ENCODE measurements at regions not wholly inside any gene's neighbourhood (a gene's known extent, or its start where the extent isn't known, plus 50 kb on each side); places are given as distances from the start of the nearest gene placed in this dataset.

DNA sequence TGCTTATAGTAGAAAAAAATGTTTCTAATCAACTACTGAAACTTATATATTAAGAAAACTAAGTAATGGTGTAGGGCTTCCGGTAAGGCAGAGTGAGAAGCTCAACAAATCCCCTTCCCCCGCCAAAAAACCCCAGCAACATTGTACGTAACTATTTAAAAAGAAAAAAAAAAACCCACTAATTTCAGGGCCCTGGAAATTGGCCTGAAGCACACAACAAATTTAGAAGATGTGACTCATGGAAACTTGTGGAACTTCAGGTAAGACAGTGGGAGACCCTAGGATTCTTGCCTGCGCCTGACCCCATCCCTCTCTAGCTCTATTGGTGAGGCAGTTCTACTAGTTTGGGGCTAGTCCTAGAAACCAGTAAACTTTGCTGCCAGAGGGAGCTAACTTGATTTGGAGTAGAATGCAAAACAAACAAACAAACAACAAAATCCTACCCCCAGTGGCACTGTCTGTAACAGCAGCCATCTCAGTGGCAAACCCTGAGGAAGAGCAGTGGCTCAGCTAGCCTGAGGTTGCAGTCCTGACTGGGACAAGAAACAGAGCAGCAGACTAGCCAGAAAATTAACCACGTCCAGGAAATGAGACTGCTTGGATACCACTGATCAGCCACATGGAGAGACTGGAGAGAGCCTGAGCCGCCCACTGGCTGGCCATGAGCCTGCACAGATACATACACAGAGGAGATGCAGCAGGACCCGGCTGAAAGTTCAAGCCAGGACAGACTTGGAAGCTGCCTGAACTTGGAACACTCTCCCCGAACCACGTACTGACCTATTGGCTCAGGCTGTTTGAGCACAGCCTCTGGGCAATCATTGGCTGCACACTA lies 135.1 kb downstream of the TBXT start:
- H3K27ac ChIP-seq (ENCODE audit: insufficient read depth, low read depth, low read length, poor library complexity, severe bottlenecking), result no peak overlapping the region
- H3K4me3 ChIP-seq (ENCODE audit: insufficient read depth, low read depth, low read length), result no peak overlapping the region
- peaks cover 5% of the 10 kb centered on the region for H3K4me1 ChIP-seq (ENCODE audit: control insufficient read depth, insufficient read depth, low read length)
- no peaks in the 10 kb centered on the region for H3K27me3 ChIP-seq (ENCODE audit: control insufficient read depth, insufficient read depth, low read length, poor library complexity, severe bottlenecking)
- H3K9me3 ChIP-seq (ENCODE audit: control insufficient read depth, low read length), result no peaks in the 10 kb centered on the region
- H3K36me3 ChIP-seq (ENCODE audit: control insufficient read depth, insufficient read depth, low read length), result no peaks in the 10 kb centered on the region
- WGBS, 2 experiments, result 66 to 73% methylated on average over 8 to 9 of the region's 9 CpGs

GRCh38 chr6:166031275-166031674 lies 136.4 kb downstream of the TBXT start:
- no peak overlapping the region for H3K27ac ChIP-seq (ENCODE audit: insufficient read depth, low read depth, low read length, poor library complexity, severe bottlenecking)
- H3K27me3 ChIP-seq (ENCODE audit: control insufficient read depth, insufficient read depth, low read length, poor library complexity, severe bottlenecking), result no peaks in the 10 kb centered on the region
- 60% methylated on average over 1 of the region's 1 CpG; no CpG with 5 or more reads in 1 of the 2 experiments for WGBS, 2 experiments
- no peaks in the 10 kb centered on the region for H3K9me3 ChIP-seq (ENCODE audit: control insufficient read depth, low read length)
- no peaks in the 10 kb centered on the region for H3K36me3 ChIP-seq (ENCODE audit: control insufficient read depth, insufficient read depth, low read length)
- no peak overlapping the region for H3K4me3 ChIP-seq (ENCODE audit: insufficient read depth, low read depth, low read length)
- H3K4me1 ChIP-seq (ENCODE audit: control insufficient read depth, insufficient read depth, low read length), result peaks cover 5% of the 10 kb centered on the region

DNA sequence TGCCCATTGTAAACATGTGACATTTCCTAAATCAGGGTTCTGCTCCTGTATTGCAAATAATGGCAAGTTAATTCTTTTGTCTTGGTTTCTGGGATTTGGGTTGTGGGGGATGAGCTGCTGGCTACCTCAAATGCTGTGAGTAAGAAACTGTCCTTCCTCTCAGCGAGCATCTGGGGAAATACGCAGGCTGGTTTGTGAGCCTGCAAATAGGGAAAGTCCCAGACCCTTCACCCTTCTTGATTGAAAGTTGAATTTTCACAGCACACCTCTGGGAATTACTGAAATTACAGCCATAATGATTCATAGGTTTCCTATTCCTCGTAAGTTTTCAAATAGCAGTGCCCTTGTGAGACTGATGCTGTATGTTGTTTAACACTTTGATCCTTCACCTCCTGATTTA lies 138.1 kb downstream of the TBXT start:
- H3K4me3 ChIP-seq (ENCODE audit: insufficient read depth, low read depth, low read length), result no peak overlapping the region
- H3K9me3 ChIP-seq (ENCODE audit: control insufficient read depth, low read length), result no peaks in the 10 kb centered on the region
- H3K27ac ChIP-seq (ENCODE audit: insufficient read depth, low read depth, low read length, poor library complexity, severe bottlenecking), result no peak overlapping the region
- no peaks in the 10 kb centered on the region for H3K27me3 ChIP-seq (ENCODE audit: control insufficient read depth, insufficient read depth, low read length, poor library complexity, severe bottlenecking)
- H3K4me1 ChIP-seq (ENCODE audit: control insufficient read depth, insufficient read depth, low read length), result peaks cover 5% of the 10 kb centered on the region
- no peaks in the 10 kb centered on the region for H3K36me3 ChIP-seq (ENCODE audit: control insufficient read depth, insufficient read depth, low read length)
- WGBS, 2 experiments, result 53 to 58% methylated on average over 2 of the region's 3 CpGs

- H3K4me1 ChIP-seq (ENCODE audit: control insufficient read depth, insufficient read depth, low read length), result peaks cover 4% of the 10 kb centered on the region
- no peaks in the 10 kb centered on the region for H3K9me3 ChIP-seq (ENCODE audit: control insufficient read depth, low read length)
- no peak overlapping the region for H3K27ac ChIP-seq (ENCODE audit: insufficient read depth, low read depth, low read length, poor library complexity, severe bottlenecking)
- no peak overlapping the region for H3K4me3 ChIP-seq (ENCODE audit: insufficient read depth, low read depth, low read length)
- H3K36me3 ChIP-seq (ENCODE audit: control insufficient read depth, insufficient read depth, low read length), result no peaks in the 10 kb centered on the region
- no peaks in the 10 kb centered on the region for H3K27me3 ChIP-seq (ENCODE audit: control insufficient read depth, insufficient read depth, low read length, poor library complexity, severe bottlenecking)
- 81 to 93% methylated on average over 1 of the region's 3 CpGs for WGBS, 2 experiments
Observed at GRCh38 chr6:166027761-166028160, 139.9 kb downstream of the TBXT start.

- H3K36me3 ChIP-seq (ENCODE audit: control insufficient read depth, insufficient read depth, low read length), result no peaks in the 10 kb centered on the region
- no peak overlapping the region for H3K27ac ChIP-seq (ENCODE audit: insufficient read depth, low read depth, low read length, poor library complexity, severe bottlenecking)
- H3K27me3 ChIP-seq (ENCODE audit: control insufficient read depth, insufficient read depth, low read length, poor library complexity, severe bottlenecking), result no peaks in the 10 kb centered on the region
- H3K4me3 ChIP-seq (ENCODE audit: insufficient read depth, low read depth, low read length), result no peak overlapping the region
- H3K4me1 ChIP-seq (ENCODE audit: control insufficient read depth, insufficient read depth, low read length), result no peaks in the 10 kb centered on the region
- WGBS, 2 experiments, result 83 to 85% methylated on average over 8 of the region's 8 CpGs
- H3K9me3 ChIP-seq (ENCODE audit: control insufficient read depth, low read length), result no peaks in the 10 kb centered on the region
Observed at GRCh38 chr6:166026586-166027126, 141.0 kb downstream of the TBXT start.

GRCh38 chr6:166025149-166025898 lies 142.3 kb downstream of the TBXT start:
- Histone ChIP-seq H3K4me3 (ENCODE audit: insufficient read depth, low read depth, low read length) (no peak overlapping the region), H3K4me1 (ENCODE audit: control insufficient read depth, insufficient read depth, low read length) (no peaks in the 10 kb centered on the region), H3K27ac (ENCODE audit: insufficient read depth, low read depth, low read length, poor library complexity, severe bottlenecking) (no peak overlapping the region), H3K27me3 (ENCODE audit: control insufficient read depth, insufficient read depth, low read length, poor library complexity, severe bottlenecking) (no peaks in the 10 kb centered on the region), H3K36me3 (ENCODE audit: control insufficient read depth, insufficient read depth, low read length) (no peaks in the 10 kb centered on the region), H3K9me3 (ENCODE audit: control insufficient read depth, low read length) (no peaks in the 10 kb centered on the region)
- WGBS, 2 experiments, result 92 to 96% methylated on average over 8 of the region's 8 CpGs

DNA sequence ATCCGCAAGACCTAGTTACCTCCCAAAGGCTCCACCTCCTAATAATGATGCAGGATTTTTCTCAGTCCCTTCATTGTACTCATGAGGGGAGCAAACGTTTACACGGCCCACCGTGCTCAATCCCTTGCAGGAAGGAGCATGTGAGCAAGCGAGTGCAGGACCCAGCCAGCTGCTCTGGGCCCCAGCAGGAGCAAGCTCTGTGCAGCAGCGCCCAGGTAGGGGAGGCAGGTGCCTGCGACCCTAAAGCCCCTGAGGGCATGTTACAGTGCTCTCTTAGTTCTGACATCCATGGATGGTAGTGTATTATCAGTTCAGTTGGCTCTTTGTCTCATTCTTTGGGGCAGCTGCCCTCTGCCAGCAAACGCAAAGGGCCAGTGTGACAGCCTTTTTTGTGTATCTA lies 143.4 kb downstream of the TBXT start:
- Histone ChIP-seq H3K9me3 (ENCODE audit: control insufficient read depth, low read length) (no peaks in the 10 kb centered on the region), H3K4me3 (ENCODE audit: insufficient read depth, low read depth, low read length) (no peak overlapping the region), H3K27ac (ENCODE audit: insufficient read depth, low read depth, low read length, poor library complexity, severe bottlenecking) (no peak overlapping the region), H3K4me1 (ENCODE audit: control insufficient read depth, insufficient read depth, low read length) (no peaks in the 10 kb centered on the region), H3K27me3 (ENCODE audit: control insufficient read depth, insufficient read depth, low read length, poor library complexity, severe bottlenecking) (no peaks in the 10 kb centered on the region), H3K36me3 (ENCODE audit: control insufficient read depth, insufficient read depth, low read length) (no peaks in the 10 kb centered on the region)
- 93 to 94% methylated on average over 7 to 8 of the region's 8 CpGs for WGBS, 2 experiments

DNA sequence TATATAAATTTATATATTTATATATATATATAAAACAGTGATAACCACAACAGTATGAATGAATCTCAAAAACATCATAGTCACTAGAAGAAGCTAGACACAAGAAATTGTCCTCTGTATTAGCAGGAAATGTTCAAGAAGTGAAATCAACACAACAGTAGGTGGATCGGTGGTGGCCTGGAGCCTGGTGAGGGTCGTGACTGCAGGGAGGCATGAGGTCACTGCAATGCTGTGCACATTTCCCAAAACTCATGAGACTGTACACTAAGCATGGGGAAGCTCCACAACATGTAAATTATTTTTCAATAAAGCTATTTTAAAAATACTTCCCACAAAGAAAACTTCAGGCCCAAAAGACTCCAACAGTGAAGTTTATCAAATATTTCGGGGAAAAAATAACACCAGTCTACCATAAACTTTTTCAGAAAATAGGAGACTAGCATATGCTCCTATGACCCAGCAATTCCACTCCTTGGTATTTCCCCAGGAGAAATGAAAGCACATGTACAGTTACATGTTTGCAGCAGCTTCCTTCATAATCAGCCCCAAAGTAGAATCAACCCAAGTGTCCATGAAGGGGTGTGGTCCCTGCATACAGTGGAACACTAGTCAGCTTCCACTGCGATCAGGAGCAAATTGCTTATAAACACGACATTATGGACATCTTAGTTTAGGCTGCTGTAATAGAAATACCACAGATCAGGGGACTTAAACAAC lies 144.2 kb downstream of the TBXT start:
- Histone ChIP-seq H3K4me1 (ENCODE audit: control insufficient read depth, insufficient read depth, low read length) (no peaks in the 10 kb centered on the region), H3K27me3 (ENCODE audit: control insufficient read depth, insufficient read depth, low read length, poor library complexity, severe bottlenecking) (no peaks in the 10 kb centered on the region), H3K36me3 (ENCODE audit: control insufficient read depth, insufficient read depth, low read length) (no peaks in the 10 kb centered on the region), H3K9me3 (ENCODE audit: control insufficient read depth, low read length) (no peaks in the 10 kb centered on the region), H3K4me3 (ENCODE audit: insufficient read depth, low read depth, low read length) (no peak overlapping the region), H3K27ac (ENCODE audit: insufficient read depth, low read depth, low read length, poor library complexity, severe bottlenecking) (no peak overlapping the region)
- 93 to 96% methylated on average over 5 of the region's 5 CpGs for WGBS, 2 experiments

DNA sequence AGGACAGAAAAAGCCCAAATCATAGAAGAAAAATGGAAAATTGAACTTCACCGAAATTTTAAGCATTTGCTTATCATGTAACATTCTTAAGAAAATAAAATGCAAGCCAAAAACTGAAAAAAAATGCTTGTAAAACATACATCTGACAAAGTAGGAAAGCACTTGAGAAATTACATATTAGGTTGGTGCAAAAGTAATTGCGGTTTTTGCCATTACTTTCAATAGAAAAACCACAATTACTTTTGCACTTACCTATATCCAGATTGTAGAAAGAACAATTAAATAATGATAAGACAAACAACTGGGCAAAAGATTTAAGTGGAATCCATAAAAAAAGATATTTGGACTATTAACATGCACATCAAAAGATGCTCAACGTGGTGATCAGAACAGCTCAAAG lies 146.2 kb downstream of the TBXT start:
- Histone ChIP-seq H3K27ac (ENCODE audit: insufficient read depth, low read depth, low read length, poor library complexity, severe bottlenecking) (no peak overlapping the region), H3K9me3 (ENCODE audit: control insufficient read depth, low read length) (no peaks in the 10 kb centered on the region), H3K27me3 (ENCODE audit: control insufficient read depth, insufficient read depth, low read length, poor library complexity, severe bottlenecking) (no peaks in the 10 kb centered on the region), H3K36me3 (ENCODE audit: control insufficient read depth, insufficient read depth, low read length) (no peaks in the 10 kb centered on the region), H3K4me1 (ENCODE audit: control insufficient read depth, insufficient read depth, low read length) (no peaks in the 10 kb centered on the region), H3K4me3 (ENCODE audit: insufficient read depth, low read depth, low read length) (no peak overlapping the region)
- 86 to 91% methylated on average over 1 to 3 of the region's 3 CpGs for whole genome bisulfite sequencing, 2 experiments

DNA sequence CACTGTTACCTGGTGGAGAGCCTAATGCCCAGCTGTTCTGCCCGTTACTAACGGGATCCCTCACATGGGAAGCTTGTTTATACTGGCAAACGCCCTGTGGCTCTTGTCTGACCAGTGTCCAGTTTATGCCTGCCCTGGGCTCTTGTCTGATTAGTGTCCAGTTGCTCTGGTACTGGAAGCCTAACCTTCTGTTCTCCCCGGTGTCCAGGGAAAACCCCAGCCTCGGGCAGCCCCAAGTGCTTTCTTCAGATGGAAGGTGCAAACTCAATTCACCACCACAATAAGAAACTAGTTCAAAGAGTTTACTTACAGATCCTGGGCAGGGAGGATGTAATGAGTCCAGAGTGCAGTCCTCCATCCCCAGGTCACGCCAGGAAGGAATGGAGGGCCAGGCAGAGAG lies 148.4 kb downstream of the TBXT start:
- no peaks in the 10 kb centered on the region for H3K4me1 ChIP-seq (ENCODE audit: control insufficient read depth, insufficient read depth, low read length)
- no peaks in the 10 kb centered on the region for H3K9me3 ChIP-seq (ENCODE audit: control insufficient read depth, low read length)
- no peaks in the 10 kb centered on the region for H3K36me3 ChIP-seq (ENCODE audit: control insufficient read depth, insufficient read depth, low read length)
- H3K27ac ChIP-seq (ENCODE audit: insufficient read depth, low read depth, low read length, poor library complexity, severe bottlenecking), result no peak overlapping the region
- H3K27me3 ChIP-seq (ENCODE audit: control insufficient read depth, insufficient read depth, low read length, poor library complexity, severe bottlenecking), result no peaks in the 10 kb centered on the region
- 91 to 94% methylated on average over 6 of the region's 6 CpGs for WGBS, 2 experiments
- no peak overlapping the region for H3K4me3 ChIP-seq (ENCODE audit: insufficient read depth, low read depth, low read length)
